VCaP (cell line): ENCODE measurements at regions not wholly inside any gene's neighbourhood (a gene's known extent, or its start where the extent isn't known, plus 50 kb on each side); places are given as distances from the start of the nearest gene placed in this dataset.

ENCODE experiments used
- H3K27ac ChIP-seq: fragments of 450-650 bp; 2 replicates; pipeline ENCODE4 v1.5.1; 2017
- CTCF ChIP-seq: fragments of 450-650 bp; conservative IDR thresholded peaks from 2 replicates; pipeline ENCODE4 v1.5.1; 2017; ENCODE audit warnings: mild to moderate bottlenecking, moderate library complexity

GRCh38 chr3:111485086-111485485 lies 56.9 kb upstream of the CD96 start:
- H3K27ac ChIP-seq, result peak overlapping the region; percentile 65; the same call in 1 of the 2 replicates
- no peak for TF ChIP-seq CTCF
